SJCRH30 (cell line): ENCODE measurements at regions not wholly inside any gene's neighbourhood (a gene's known extent, or its start where the extent isn't known, plus 50 kb on each side); places are given as distances from the start of the nearest gene placed in this dataset.

Experiments used
- DNase-seq, 2 experiments: peaks; one replicate each; pipeline ENCODE4 v3.0.0-alpha.2; 2015 to 2020
- H3K27ac ChIP-seq: fragments of 250-450 bp; sonication (Bioruptor Pico); 2 replicates; pipeline ENCODE4 v1.5.1; 2020; ENCODE audit warnings: mild to moderate bottlenecking, moderate library complexity
- H3K27me3 ChIP-seq: fragments of 250-450 bp; sonication (Bioruptor Pico); 2 replicates; pipeline ENCODE4 v1.5.1; 2020; ENCODE audit warnings: mild to moderate bottlenecking, moderate library complexity
- H3K36me3 ChIP-seq: fragments of 250-450 bp; sonication (Bioruptor Pico); 2 replicates; pipeline ENCODE4 v1.5.1; 2020; ENCODE audit warnings: mild to moderate bottlenecking, moderate library complexity
- H3K4me1 ChIP-seq: fragments of 250-450 bp; sonication (Bioruptor Pico); 2 replicates; pipeline ENCODE4 v1.5.1; 2020; ENCODE audit warnings: mild to moderate bottlenecking, moderate library complexity
- H3K4me3 ChIP-seq: fragments of 250-450 bp; sonication (Bioruptor Pico); 2 replicates; pipeline ENCODE4 v1.5.1; 2020; ENCODE audit warnings: mild to moderate bottlenecking, moderate library complexity
- H3K9me3 ChIP-seq: fragments of 250-450 bp; sonication (Bioruptor Pico); replicated peaks from 2 replicates; pipeline ENCODE4 v1.5.1; 2020; ENCODE audit warnings: mild to moderate bottlenecking, moderate library complexity

DNA sequence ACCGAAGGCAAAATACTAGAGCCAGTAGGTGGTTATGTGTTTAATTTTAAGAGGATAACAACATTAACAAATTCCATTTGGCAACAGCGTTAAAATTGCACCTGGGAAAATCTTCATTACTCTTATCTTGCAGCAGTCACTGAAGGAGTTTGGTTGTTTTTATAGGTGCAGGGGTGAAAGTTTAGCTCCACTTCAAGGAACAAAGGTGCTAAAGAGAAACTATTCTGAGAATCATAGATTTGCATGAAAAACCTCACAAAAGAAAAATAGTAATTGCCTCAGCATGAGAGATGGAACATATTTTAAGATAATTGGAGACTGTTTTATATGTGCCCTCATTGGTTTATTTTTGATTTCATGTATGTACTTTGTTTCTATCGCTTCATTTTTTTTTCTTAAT is 444.4 kb downstream of the UTRN start:
- no peak for DNase-seq
- no peak overlapping the region for H3K27ac ChIP-seq
- H3K4me1 ChIP-seq = 0 out of 2 replicates have a peak, but pooled peaks cover 2% of the 10 kb centered on the region
- H3K9me3 ChIP-seq = no peaks in the 10 kb centered on the region
- no peak overlapping the region for H3K4me3 ChIP-seq
- no peaks in the 10 kb centered on the region; the same call in none of the 2 replicates for H3K36me3 ChIP-seq
- H3K27me3 ChIP-seq = no peaks in the 10 kb centered on the region

- Histone ChIP-seq H3K4me3 (no peak overlapping the region), H3K9me3 (no peaks in the 10 kb centered on the region), H3K27me3 (no peaks in the 10 kb centered on the region), H3K4me1 (0 out of 2 replicates have a peak, but pooled peaks cover 2% of the 10 kb centered on the region), H3K36me3 (no peaks in the 10 kb centered on the region; the same call in none of the 2 replicates), H3K27ac (no peak overlapping the region)
- DNase-seq = no peak
These were observed 445.0 kb downstream of the UTRN start for GRCh38 chr6:144730088-144730645.

DNA sequence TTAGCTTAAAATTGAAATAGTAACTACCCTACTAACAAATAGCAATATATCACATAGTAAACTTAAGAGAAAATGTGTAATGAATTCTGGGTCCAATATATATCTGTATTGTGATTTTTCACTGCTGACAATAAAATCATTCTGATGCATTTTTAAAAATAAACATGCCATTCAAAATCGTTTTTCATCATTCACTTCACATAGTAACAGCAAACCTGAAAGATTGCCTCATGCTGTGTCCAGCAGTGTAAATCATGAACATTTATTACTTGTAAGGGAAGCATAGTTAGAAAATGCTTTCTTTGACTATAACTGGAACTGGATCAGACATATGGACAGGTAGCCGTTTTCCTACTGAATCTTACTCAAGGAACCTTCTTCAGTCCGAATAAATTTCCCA is 446.1 kb downstream of the UTRN start:
- Histone ChIP-seq H3K4me3 (no peak overlapping the region), H3K36me3 (no peaks in the 10 kb centered on the region; the same call in none of the 2 replicates), H3K4me1 (no peaks in the 10 kb centered on the region), H3K27ac (no peak overlapping the region), H3K27me3 (no peaks in the 10 kb centered on the region), H3K9me3 (no peaks in the 10 kb centered on the region)
- no peak for DNase-seq

GRCh38 chr6:144736763-144737162 is 451.6 kb downstream of the UTRN start:
- no peaks in the 10 kb centered on the region for H3K27me3 ChIP-seq
- no peak overlapping the region for H3K27ac ChIP-seq
- no peak overlapping the region for H3K4me3 ChIP-seq
- H3K36me3 ChIP-seq = no peaks in the 10 kb centered on the region; the same call in 1 of the 2 replicates
- no peak for DNase-seq
- no peaks in the 10 kb centered on the region for H3K4me1 ChIP-seq
- no peaks in the 10 kb centered on the region for H3K9me3 ChIP-seq

DNA sequence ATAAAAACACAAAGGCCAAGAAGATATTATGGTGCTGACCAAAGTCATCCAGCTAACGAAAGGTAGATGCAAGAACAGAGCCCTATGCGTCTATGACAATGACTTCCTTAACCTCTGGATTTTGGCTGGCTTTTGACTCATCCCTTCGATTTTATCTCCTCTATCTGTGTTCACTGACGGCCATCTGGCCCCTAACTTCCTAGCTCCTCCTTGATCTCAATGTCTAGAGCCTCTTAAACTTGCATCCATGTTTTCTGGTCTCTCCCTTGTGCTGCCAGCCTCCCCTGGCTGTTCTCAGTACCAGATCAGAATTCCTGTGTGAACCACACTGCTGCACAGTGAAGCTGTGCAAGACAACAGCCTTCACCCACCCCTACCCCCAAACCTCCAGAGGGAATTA is 452.9 kb downstream of the UTRN start:
- H3K27me3 ChIP-seq = no peaks in the 10 kb centered on the region
- DNase-seq = no peak
- H3K9me3 ChIP-seq = no peaks in the 10 kb centered on the region
- no peaks in the 10 kb centered on the region; the same call in 1 of the 2 replicates for H3K36me3 ChIP-seq
- no peak overlapping the region for H3K4me3 ChIP-seq
- H3K27ac ChIP-seq = no peak overlapping the region
- no peaks in the 10 kb centered on the region for H3K4me1 ChIP-seq

DNA sequence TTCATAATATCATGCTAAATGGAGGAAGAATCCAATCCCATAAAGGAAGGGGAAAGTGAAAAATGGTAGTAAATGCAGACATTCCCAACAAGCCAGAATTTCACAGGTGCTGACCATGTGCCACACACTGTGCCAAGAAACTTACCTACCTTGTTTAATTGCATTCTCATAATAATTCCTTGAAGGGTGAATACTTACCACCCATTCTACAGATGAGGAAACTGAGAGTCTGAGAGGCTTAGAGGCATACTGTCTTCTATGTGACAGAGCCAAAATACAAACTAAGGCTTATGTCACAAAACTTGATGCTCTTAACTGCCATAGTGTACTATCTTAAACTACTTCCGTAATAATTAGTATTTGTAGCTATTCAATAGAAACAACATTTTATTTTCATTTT is 454.7 kb downstream of the UTRN start:
- H3K36me3 ChIP-seq = no peaks in the 10 kb centered on the region
- no peaks in the 10 kb centered on the region for H3K4me1 ChIP-seq
- no peak overlapping the region for H3K4me3 ChIP-seq
- no peak for DNase-seq
- no peaks in the 10 kb centered on the region for H3K9me3 ChIP-seq
- H3K27ac ChIP-seq = no peak overlapping the region
- H3K27me3 ChIP-seq = no peaks in the 10 kb centered on the region

- DNase-seq = no peak
- Histone ChIP-seq H3K36me3 (no peaks in the 10 kb centered on the region), H3K9me3 (no peaks in the 10 kb centered on the region), H3K4me1 (no peaks in the 10 kb centered on the region), H3K27me3 (no peaks in the 10 kb centered on the region), H3K27ac (no peak overlapping the region), H3K4me3 (no peak overlapping the region)
These were observed 456.5 kb downstream of the UTRN start for GRCh38 chr6:144741659-144742058.

GRCh38 chr6:144742779-144743178 is 457.6 kb downstream of the UTRN start:
- Histone ChIP-seq H3K36me3 (no peaks in the 10 kb centered on the region), H3K4me3 (no peak overlapping the region), H3K27ac (no peak overlapping the region), H3K9me3 (no peaks in the 10 kb centered on the region), H3K27me3 (no peaks in the 10 kb centered on the region), H3K4me1 (no peaks in the 10 kb centered on the region)
- DNase-seq = no peak

DNA sequence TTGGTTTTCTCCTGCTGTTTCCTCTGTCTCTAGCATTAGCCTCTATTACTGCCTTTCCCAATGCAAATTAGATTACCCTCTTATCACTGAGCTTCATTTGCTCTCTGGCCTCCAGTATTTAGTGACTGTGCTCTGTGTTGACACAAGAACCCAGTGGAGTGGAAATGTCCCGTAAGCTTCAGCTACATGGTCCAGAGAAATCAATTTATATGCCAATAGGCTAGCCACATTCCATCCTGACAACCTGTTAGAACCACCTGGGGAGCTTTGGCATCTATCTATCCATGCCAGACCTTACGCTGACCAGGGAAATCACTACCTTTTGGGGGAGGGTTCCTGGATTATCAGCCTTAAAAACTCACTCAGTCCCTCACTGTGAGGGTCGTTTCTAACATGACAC is 459.6 kb downstream of the UTRN start:
- Histone ChIP-seq H3K4me3 (no peak overlapping the region), H3K36me3 (no peaks in the 10 kb centered on the region), H3K27ac (no peak overlapping the region), H3K27me3 (no peaks in the 10 kb centered on the region), H3K9me3 (no peaks in the 10 kb centered on the region), H3K4me1 (no peaks in the 10 kb centered on the region)
- no peak for DNase-seq

GRCh38 chr6:144745439-144745838 is 460.3 kb downstream of the UTRN start:
- no peaks in the 10 kb centered on the region for H3K4me1 ChIP-seq
- DNase-seq = no peak
- H3K9me3 ChIP-seq = no peaks in the 10 kb centered on the region
- H3K4me3 ChIP-seq = no peak overlapping the region
- H3K27me3 ChIP-seq = no peaks in the 10 kb centered on the region
- no peak overlapping the region for H3K27ac ChIP-seq
- H3K36me3 ChIP-seq = no peaks in the 10 kb centered on the region

GRCh38 chr6:144746902-144747469 is 461.9 kb downstream of the UTRN start:
- Histone ChIP-seq H3K27ac (no peak overlapping the region), H3K9me3 (no peaks in the 10 kb centered on the region), H3K36me3 (no peaks in the 10 kb centered on the region), H3K4me1 (no peaks in the 10 kb centered on the region), H3K4me3 (no peak overlapping the region), H3K27me3 (no peaks in the 10 kb centered on the region)
- DNase-seq = no peak

- Histone ChIP-seq H3K4me1 (no peaks in the 10 kb centered on the region), H3K9me3 (no peaks in the 10 kb centered on the region), H3K36me3 (no peaks in the 10 kb centered on the region), H3K27ac (no peak overlapping the region), H3K4me3 (no peak overlapping the region), H3K27me3 (no peaks in the 10 kb centered on the region)
- no peak for DNase-seq
These were observed 464.1 kb downstream of the UTRN start for GRCh38 chr6:144749263-144749662.

- Histone ChIP-seq H3K27ac (no peak overlapping the region), H3K27me3 (no peaks in the 10 kb centered on the region), H3K4me1 (no peaks in the 10 kb centered on the region), H3K36me3 (peaks cover 6% of the 10 kb centered on the region; the same call in 1 of the 2 replicates), H3K4me3 (no peak overlapping the region), H3K9me3 (no peaks in the 10 kb centered on the region)
- DNase-seq = no peak
These were observed 468.0 kb downstream of the UTRN start for GRCh38 chr6:144753023-144753705.

DNA sequence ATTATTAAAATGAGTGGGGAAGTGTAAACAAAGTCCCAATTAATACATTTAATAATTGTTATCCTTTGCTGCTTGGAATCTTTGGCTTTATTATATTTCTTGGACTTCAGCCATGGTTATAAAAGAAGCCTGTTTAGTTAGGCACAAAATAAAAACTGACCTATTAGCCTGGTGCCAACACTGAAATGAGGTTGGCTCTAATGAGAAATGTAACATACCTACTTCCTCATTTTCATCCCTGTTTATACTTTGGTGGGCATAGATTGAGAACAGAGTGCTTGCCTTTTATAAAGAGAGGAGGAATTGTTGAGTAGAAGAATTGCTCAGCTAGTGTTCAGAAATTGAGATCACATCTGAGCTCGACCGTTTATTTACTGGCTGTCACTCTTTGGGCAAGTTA is 471.3 kb downstream of the UTRN start:
- H3K27ac ChIP-seq = no peak overlapping the region
- no peaks in the 10 kb centered on the region for H3K4me1 ChIP-seq
- no peaks in the 10 kb centered on the region for H3K9me3 ChIP-seq
- no peaks in the 10 kb centered on the region for H3K27me3 ChIP-seq
- H3K36me3 ChIP-seq = peaks cover 6% of the 10 kb centered on the region; the same call in 1 of the 2 replicates
- no peak for DNase-seq
- no peak overlapping the region for H3K4me3 ChIP-seq

DNA sequence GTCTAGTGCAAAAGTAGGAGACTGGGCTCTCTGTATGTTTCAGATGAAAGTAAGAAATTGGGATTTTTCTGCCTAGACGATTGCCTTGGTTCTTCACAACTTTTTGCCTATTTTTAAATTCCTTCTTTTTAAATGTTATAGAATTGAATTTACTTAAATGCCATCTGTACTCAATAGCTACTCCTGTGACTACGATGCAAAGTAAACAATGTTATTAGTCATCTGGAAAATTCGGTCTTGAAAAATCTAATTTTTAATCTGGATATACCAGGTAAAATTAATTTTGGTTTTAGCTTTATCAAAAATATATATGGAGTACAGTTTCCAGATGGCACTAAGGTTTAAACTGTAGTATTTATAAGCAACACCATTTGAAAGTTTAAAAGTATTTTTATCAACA is 472.2 kb downstream of the UTRN start:
- no peak overlapping the region for H3K27ac ChIP-seq
- H3K36me3 ChIP-seq = peaks cover 6% of the 10 kb centered on the region; the same call in 1 of the 2 replicates
- no peak for DNase-seq
- no peaks in the 10 kb centered on the region for H3K9me3 ChIP-seq
- H3K4me1 ChIP-seq = no peaks in the 10 kb centered on the region
- H3K27me3 ChIP-seq = no peaks in the 10 kb centered on the region
- no peak overlapping the region for H3K4me3 ChIP-seq
